Esophagus squamous epithelium (tissue), 5 donors: ENCODE measurements at regions not wholly inside any gene's neighbourhood (a gene's known extent, or its start where the extent isn't known, plus 50 kb on each side); places are given as distances from the start of the nearest gene placed in this dataset.

Experiments
- DNase-seq: peaks from one replicate; lab custom pipeline; 2025; lab: John Stamatoyannopoulos, UW
- H3K27ac ChIP-seq, 4 donors: fragments of 200-600 bp; sonication (generic); one replicate each; pipeline ENCODE4 v1.5.1; 2016 to 2019; ENCODE audit warnings: mild to moderate bottlenecking in 1 of 4
- H3K27me3 ChIP-seq, 4 donors: fragments of 200-600 bp; sonication (generic); 1 replicate in 3 of 4; 2 replicates in 1 of 4; pipeline versions ENCODE4 v1.5.1 to v1.6.0; 2017 to 2021; ENCODE audit warnings: antibody characterized with exemption in 1 of 4
- H3K36me3 ChIP-seq, 3 donors: fragments of 200-600 bp; sonication (generic); one replicate each; pipeline ENCODE4 v1.5.1; 2016 to 2019
- H3K4me1 ChIP-seq, 3 donors: fragments of 200-600 bp; sonication (generic); one replicate each; pipeline ENCODE4 v1.5.1; 2017 to 2019
- H3K4me3 ChIP-seq, 4 donors: fragments of 200-600 bp; sonication (generic); 1 replicate in 3 of 4; 2 replicates in 1 of 4; pipeline ENCODE4 v1.5.1; 2016 to 2019; ENCODE audit warnings: mild to moderate bottlenecking in 2 of 4, moderate library complexity in 1 of 4
- H3K9me3 ChIP-seq, 3 donors: fragments of 200-600 bp; sonication (generic); one replicate each; pipeline ENCODE4 v1.5.1; 2016 to 2019
- POLR2A ChIP-seq, 4 donors: fragments of 450-650 bp; IDR thresholded peaks; one replicate each; pipeline ENCODE4 v1.6.1; 2017; ENCODE audit warnings: antibody characterized with exemption in 4 of 4, mild to moderate bottlenecking in 4 of 4, moderate library complexity in 3 of 4
- WGBS, 2 donors: methylation state at CpG; one replicate each; pipeline ENCODE4 v1.1.5; 2018; 5-methylcytosine and 5-hydroxymethylcytosine counted together
- intact Hi-C: fragments of 100-400 bp; cut with DNase I; formaldehyde crosslinking; loops from one replicate; pipeline ENCODE4 v1.15.0; 2022
- TF ChIP-seq, protein P1 (sequence below), 6 experiments: fragments of 450-650 bp in 4 of 6; fragments of 200-600 bp in 2 of 6; sonication (generic) in 2 of 6; IDR thresholded peaks; one replicate each; pipeline ENCODE4 v1.5.1; 2016 to 2019; ENCODE audit warnings: antibody characterized with exemption in 6 of 6, mild to moderate bottlenecking in 4 of 6, moderate library complexity in 4 of 6
- donor health status: DM: yes; HTN: yes; CAD: no.

DNA sequence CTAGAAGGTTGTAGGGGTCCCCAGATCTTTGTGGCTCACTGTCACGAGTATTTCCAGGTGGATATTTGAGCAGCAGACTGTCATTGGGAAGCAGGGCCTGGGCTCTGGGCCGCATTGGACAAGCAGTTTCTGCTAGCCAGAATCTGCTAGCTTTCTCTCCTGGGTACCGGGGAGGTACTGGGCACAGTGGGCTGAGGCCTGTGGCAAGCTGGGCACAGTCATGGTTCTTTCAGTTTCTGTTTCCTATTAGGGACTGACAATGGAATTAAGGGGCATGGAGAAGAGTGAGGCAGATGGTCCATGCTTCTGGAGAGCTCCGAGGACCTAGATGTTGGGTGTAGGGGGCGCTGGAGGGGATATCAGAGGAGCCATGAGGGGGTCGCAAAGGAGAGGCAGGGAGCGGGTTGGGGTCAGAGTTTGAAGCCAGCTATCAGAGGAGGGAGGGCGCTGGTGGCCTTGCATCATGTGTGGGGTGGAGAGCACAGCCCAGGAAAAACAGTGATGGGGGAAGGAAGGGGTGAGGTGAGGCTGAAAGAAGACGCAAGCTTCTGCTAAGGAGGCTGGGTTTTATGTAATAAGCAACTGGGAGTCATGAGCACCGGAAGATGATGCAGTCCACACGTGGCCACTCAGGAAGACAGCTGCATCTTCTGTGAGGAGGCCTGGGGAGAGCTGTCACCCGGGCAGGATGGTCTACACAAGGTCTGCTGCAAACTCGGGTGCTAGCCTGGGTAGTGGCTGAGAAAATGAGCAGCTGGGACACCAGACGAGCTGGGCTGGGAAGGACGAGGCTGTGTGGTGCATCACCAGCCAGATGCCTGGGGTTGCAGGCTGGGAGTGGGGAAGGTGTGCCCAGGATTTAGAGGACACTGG, 72.7 kb downstream of the IER5 start:
- H3K9me3 ChIP-seq = peaks cover 0 to 25% (median 5%) of the 10 kb centered on the region in 3 donors
- no peak for DNase-seq
- H3K27me3 ChIP-seq = no peaks in the 10 kb centered on the region
- H3K4me3 ChIP-seq = no peak overlapping the region
- intact Hi-C loops = no loop called here
- H3K4me1 ChIP-seq = peaks cover 10 to 21% (median 18%) of the 10 kb centered on the region in 3 donors
- TF ChIP-seq, protein P1, sequence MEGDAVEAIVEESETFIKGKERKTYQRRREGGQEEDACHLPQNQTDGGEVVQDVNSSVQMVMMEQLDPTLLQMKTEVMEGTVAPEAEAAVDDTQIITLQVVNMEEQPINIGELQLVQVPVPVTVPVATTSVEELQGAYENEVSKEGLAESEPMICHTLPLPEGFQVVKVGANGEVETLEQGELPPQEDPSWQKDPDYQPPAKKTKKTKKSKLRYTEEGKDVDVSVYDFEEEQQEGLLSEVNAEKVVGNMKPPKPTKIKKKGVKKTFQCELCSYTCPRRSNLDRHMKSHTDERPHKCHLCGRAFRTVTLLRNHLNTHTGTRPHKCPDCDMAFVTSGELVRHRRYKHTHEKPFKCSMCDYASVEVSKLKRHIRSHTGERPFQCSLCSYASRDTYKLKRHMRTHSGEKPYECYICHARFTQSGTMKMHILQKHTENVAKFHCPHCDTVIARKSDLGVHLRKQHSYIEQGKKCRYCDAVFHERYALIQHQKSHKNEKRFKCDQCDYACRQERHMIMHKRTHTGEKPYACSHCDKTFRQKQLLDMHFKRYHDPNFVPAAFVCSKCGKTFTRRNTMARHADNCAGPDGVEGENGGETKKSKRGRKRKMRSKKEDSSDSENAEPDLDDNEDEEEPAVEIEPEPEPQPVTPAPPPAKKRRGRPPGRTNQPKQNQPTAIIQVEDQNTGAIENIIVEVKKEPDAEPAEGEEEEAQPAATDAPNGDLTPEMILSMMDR (IDR thresholded peaks at IDR 0.05) = no peak
- no peak for TF ChIP-seq POLR2A (IDR thresholded peaks at IDR 0.05)
- H3K36me3 ChIP-seq = no peaks in the 10 kb centered on the region
- WGBS, 2 donors = 81 to 86% methylated on average over 13 of the region's 15 CpGs
- no peak overlapping the region for H3K27ac ChIP-seq

DNA sequence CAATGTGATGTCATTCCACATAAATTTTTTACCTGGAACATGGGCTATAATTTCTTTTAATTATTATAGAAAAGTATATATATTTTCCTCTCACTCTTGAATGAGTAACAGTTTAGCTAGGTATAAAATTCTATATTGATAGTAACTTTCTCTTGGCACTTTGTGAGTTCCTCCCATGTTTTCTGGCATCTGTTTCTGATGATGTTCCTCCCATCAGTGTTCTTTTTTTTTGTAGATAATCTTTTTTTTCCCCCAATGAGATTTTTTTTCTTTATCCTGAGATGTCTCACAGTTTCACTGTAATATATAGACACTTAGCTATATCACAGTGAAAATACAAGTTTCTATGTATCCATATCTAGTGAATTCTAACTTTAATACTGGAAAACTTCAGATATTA, 75.2 kb downstream of the IER5 start:
- Histone ChIP-seq H3K4me3 (no peak overlapping the region), H3K27ac (no peak overlapping the region), H3K27me3 (no peaks in the 10 kb centered on the region), H3K9me3 (peaks cover 0 to 25% (median 5%) of the 10 kb centered on the region in 3 donors), H3K36me3 (no peaks in the 10 kb centered on the region), H3K4me1 (peaks cover 10 to 24% (median 18%) of the 10 kb centered on the region in 3 donors)
- intact Hi-C loops = no loop called here
- no peak for DNase-seq
- TF ChIP-seq, protein P1 (IDR thresholded peaks at IDR 0.05) = no peak
- no peak for TF ChIP-seq POLR2A (IDR thresholded peaks at IDR 0.05)

DNA sequence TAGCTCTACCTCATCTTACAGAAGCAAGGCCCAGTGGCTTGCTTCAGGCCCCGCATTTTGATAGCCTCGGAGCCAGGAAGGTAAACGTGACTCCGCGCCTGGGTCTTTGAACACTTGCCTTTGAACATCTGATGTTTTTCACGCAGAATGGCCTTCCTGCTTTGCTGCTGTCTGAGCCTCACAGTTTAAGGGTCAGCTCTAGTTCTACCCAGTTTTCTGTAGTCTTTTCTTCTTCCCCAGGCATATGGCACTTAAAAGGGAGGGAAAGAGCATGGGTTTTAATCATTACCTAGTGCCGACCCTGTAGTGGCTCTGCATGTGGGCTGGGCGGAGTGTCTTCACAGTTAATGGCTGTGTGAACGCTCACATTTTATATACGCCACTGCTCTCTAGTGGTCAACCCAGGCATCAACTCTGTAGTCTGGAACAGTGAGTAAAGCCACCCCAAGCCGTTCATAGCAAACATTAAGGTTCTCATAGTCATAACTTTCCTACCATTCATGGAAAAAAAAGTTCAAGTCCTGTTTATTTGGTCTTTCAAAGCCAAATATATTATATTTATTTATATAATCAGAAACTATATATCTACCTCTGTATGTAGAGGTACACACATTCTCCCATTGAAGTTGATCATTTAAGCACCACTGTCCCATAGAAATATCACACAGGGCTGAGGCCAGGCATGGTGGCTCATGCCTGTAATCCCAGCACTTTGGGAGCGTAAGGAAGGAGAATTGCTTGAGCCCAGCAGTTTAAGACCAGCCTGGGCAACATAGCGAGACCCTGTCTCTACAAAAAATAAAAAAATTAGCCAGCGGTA, 78.1 kb downstream of the IER5 start:
- no peak for TF ChIP-seq POLR2A (IDR thresholded peaks at IDR 0.05)
- TF ChIP-seq, protein P1 (IDR thresholded peaks at IDR 0.05) = peak; percentile 49 to 89 (median 86)
- Histone ChIP-seq H3K36me3 (no peaks in the 10 kb centered on the region), H3K4me3 (no peak overlapping the region), H3K27me3 (no peaks in the 10 kb centered on the region), H3K4me1 (peaks cover 0 to 5% (median 0%) of the 10 kb centered on the region in 3 donors), H3K9me3 (peaks cover 0 to 25% (median 5%) of the 10 kb centered on the region in 3 donors), H3K27ac (no peak overlapping the region)
- intact Hi-C loops = no loop called here
- WGBS, 2 donors = 27 to 32% methylated on average over 8 of the region's 14 CpGs
- DNase-seq = no peak

DNA sequence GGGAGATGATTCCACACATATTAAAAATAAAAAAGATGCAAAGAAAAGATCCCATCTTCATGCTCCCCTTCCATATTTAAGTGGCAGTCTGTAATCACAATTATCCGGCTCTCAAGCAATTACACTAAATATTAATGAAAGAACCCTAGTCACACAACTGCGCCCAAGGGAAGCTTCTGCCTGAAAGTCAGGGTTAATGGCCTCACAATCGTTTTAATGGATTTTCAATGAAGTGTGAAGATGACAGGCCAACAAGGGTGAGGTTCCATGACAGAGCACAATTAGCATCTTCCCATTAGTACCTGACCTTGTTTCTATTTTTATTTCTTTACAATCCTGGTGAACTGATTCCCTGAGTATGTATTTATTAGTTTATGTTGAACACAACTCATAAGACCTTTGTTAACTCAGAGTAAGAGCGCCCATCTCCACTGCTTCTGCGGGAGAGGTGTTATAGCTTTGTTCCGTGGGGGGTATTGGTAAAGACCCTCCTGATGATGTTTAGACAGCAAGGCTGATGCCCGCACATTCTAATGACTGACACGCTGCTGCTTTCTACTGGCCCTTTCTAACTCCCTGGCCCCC, 80.9 kb downstream of the IER5 start:
- Histone ChIP-seq H3K4me3 (no peak overlapping the region), H3K4me1 (peaks cover 0 to 5% (median 0%) of the 10 kb centered on the region in 3 donors), H3K9me3 (peaks cover 0 to 14% (median 13%) of the 10 kb centered on the region in 3 donors), H3K27me3 (no peaks in the 10 kb centered on the region), H3K27ac (no peak overlapping the region), H3K36me3 (no peaks in the 10 kb centered on the region)
- DNase-seq = no peak
- no peak for TF ChIP-seq POLR2A (IDR thresholded peaks at IDR 0.05)
- TF ChIP-seq, protein P1 (IDR thresholded peaks at IDR 0.05) = no peak
- intact Hi-C loops = no loop called here
- 68 to 86% methylated on average over 7 to 8 of the region's 8 CpGs for WGBS, 2 donors
